ENCODE measurements at regions not wholly inside any gene's neighbourhood (a gene's known extent, or its start where the extent isn't known, plus 50 kb on each side); places are given as distances from the start of the nearest gene placed in this dataset.

GRCh38 chr12:3364661-3365462 is 126.1 kb upstream of the PRMT8 start:
- TF ChIP-seq EZH2 (IDR thresholded peaks at IDR 0.05; ENCODE audit: borderline replicate concordance, low read length) = no peak
- TF ChIP-seq, protein P1, sequence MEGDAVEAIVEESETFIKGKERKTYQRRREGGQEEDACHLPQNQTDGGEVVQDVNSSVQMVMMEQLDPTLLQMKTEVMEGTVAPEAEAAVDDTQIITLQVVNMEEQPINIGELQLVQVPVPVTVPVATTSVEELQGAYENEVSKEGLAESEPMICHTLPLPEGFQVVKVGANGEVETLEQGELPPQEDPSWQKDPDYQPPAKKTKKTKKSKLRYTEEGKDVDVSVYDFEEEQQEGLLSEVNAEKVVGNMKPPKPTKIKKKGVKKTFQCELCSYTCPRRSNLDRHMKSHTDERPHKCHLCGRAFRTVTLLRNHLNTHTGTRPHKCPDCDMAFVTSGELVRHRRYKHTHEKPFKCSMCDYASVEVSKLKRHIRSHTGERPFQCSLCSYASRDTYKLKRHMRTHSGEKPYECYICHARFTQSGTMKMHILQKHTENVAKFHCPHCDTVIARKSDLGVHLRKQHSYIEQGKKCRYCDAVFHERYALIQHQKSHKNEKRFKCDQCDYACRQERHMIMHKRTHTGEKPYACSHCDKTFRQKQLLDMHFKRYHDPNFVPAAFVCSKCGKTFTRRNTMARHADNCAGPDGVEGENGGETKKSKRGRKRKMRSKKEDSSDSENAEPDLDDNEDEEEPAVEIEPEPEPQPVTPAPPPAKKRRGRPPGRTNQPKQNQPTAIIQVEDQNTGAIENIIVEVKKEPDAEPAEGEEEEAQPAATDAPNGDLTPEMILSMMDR (conservative IDR thresholded peaks at IDR 0.05 in 1 of 2, IDR thresholded peaks at IDR 0.05 in 1 of 2; ENCODE audit: extremely low read depth in 1 of 2, insufficient read depth in 1 of 2, low read depth in 1 of 2, low read length in 2 of 2) = no peak

All from mammary epithelial cell (primary cell).